ENCODE measurements at regions not wholly inside any gene's neighbourhood (a gene's known extent, or its start where the extent isn't known, plus 50 kb on each side); places are given as distances from the start of the nearest gene placed in this dataset.

GRCh38 chr4:11623726-11624037 is 195.0 kb upstream of the HS3ST1 start:
- intact Hi-C loops (cut with micrococcal nuclease), result loop anchor here (2.0 kb wide), 1 partner anchor 195 kb away; the partner anchor contains the start of gene HS3ST1
- CTCF ChIA-PET, result interaction anchor here (0.9 to 2.7 kb wide), 5 partner anchors 9 to 194 kb away, joined by 3 to 5 read pairs (median 3); no protein-coding TSS in a partner anchor
- H3K27ac ChIP-seq (ENCODE audit: low read depth, low read length), result peak overlapping the region; percentile 94
- POLR2A ChIA-PET, result interaction anchor here (0.6 to 6.3 kb wide), 6 partner anchors 8 to 153 kb away, joined by 3 to 60 read pairs (median 21); no protein-coding TSS in a partner anchor
- peaks cover 58 to 87% of the 10 kb centered on the region in 2 experiments for H3K4me1 ChIP-seq (ENCODE audit: control insufficient read depth in 1 of 2, insufficient read depth in 2 of 2, low read length in 2 of 2)
- TF ChIP-seq, protein P1, sequence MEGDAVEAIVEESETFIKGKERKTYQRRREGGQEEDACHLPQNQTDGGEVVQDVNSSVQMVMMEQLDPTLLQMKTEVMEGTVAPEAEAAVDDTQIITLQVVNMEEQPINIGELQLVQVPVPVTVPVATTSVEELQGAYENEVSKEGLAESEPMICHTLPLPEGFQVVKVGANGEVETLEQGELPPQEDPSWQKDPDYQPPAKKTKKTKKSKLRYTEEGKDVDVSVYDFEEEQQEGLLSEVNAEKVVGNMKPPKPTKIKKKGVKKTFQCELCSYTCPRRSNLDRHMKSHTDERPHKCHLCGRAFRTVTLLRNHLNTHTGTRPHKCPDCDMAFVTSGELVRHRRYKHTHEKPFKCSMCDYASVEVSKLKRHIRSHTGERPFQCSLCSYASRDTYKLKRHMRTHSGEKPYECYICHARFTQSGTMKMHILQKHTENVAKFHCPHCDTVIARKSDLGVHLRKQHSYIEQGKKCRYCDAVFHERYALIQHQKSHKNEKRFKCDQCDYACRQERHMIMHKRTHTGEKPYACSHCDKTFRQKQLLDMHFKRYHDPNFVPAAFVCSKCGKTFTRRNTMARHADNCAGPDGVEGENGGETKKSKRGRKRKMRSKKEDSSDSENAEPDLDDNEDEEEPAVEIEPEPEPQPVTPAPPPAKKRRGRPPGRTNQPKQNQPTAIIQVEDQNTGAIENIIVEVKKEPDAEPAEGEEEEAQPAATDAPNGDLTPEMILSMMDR (IDR thresholded peaks at IDR 0.05 in 2 of 3, conservative IDR thresholded peaks at IDR 0.05 in 1 of 3; ENCODE audit: borderline replicate concordance in 1 of 3, insufficient read depth in 1 of 3, low read depth in 2 of 3, low read length in 2 of 3), result peak in 2 of 3 experiments; percentile 63 to 67; a peak in 4 of 6 replicates
- TF ChIP-seq FOSL1 (IDR thresholded peaks at IDR 0.05; ENCODE audit: low read depth), result no peak
- peak; percentile 46; the same call in 1 of the 2 replicates for TF ChIP-seq POLR2AphosphoS5 (IDR thresholded peaks at IDR 0.05; ENCODE audit: low read depth, low read length)
- no TSS peak for BruUV-seq (replicated peaks)
- no peak overlapping the region for H3K4me3 ChIP-seq (replicated peaks in 1 of 2; ENCODE audit: low read depth in 1 of 2, low read length in 2 of 2)
- no peaks in the 10 kb centered on the region for H3K9me3 ChIP-seq (ENCODE audit: control insufficient read depth in 1 of 2, insufficient read depth in 1 of 2, low read depth in 1 of 2, low read length in 2 of 2)
- H3K9me2 ChIP-seq (ENCODE audit: insufficient read depth), result no peaks in the 10 kb centered on the region
- peak; percentile 49 for ATAC-seq
- H2AFZ ChIP-seq (ENCODE audit: low read depth, low read length, poor library complexity, severe bottlenecking), result no peak overlapping the region
- DNase-seq (ENCODE audit: low read depth, low spot score), result no peak
- no peaks in the 10 kb centered on the region for H3K27me3 ChIP-seq (ENCODE audit: insufficient read depth, low read length)
- RAD21 ChIA-PET (ENCODE audit: low non-redundant PET in 1 of 2, low total read pairs in 2 of 2, uncharacterized antibody in 2 of 2, unreplicated experiment in 2 of 2), result interaction anchor here in 1 of 2 experiments (2.9 kb wide), 1 partner anchor 80 kb away, joined by 9 read pairs; no protein-coding TSS in a partner anchor
- H3K4me2 ChIP-seq (ENCODE audit: low read length), result peak overlapping the region; percentile 60
- peak overlapping the region; percentile 68 for H3K9ac ChIP-seq (ENCODE audit: low read length)
- no peaks in the 10 kb centered on the region for H3K36me3 ChIP-seq (ENCODE audit: control insufficient read depth in 1 of 2, insufficient read depth in 2 of 2, low read length in 2 of 2)
- H3K79me2 ChIP-seq (ENCODE audit: insufficient read depth, low read length), result no peaks in the 10 kb centered on the region
- no peaks in the 10 kb centered on the region for H4K20me1 ChIP-seq (ENCODE audit: insufficient read depth)

- peaks cover 60 to 87% of the 10 kb centered on the region in 2 experiments for H3K4me1 ChIP-seq (ENCODE audit: control insufficient read depth in 1 of 2, insufficient read depth in 2 of 2, low read length in 2 of 2)
- CTCF ChIA-PET, result interaction anchor here (0.9 to 2.7 kb wide), 3 partner anchors 10 to 88 kb away, joined by 3 to 5 read pairs (median 5); no protein-coding TSS in a partner anchor
- H2AFZ ChIP-seq (ENCODE audit: low read depth, low read length, poor library complexity, severe bottlenecking), result no peak overlapping the region
- H3K9me2 ChIP-seq (ENCODE audit: insufficient read depth), result no peaks in the 10 kb centered on the region
- TF ChIP-seq CBX3 (IDR thresholded peaks at IDR 0.05; ENCODE audit: low read depth) (no peak), ZFX (IDR thresholded peaks at IDR 0.05) (no peak), RAD21 (IDR thresholded peaks at IDR 0.05; ENCODE audit: low read depth) (no peak), CEBPB (IDR thresholded peaks at IDR 0.05; ENCODE audit: low read depth) (no peak), SP1 (IDR thresholded peaks at IDR 0.05; ENCODE audit: low read depth) (no peak), EZH2 (IDR thresholded peaks at IDR 0.05) (no peak), EGR1 (IDR thresholded peaks at IDR 0.05; ENCODE audit: low read depth) (no peak), YY1 (IDR thresholded peaks at IDR 0.05; ENCODE audit: extremely low read depth, insufficient replicate concordance, low read depth, low read length) (no peak), POLR2A (IDR thresholded peaks at IDR 0.05; ENCODE audit: borderline replicate concordance, extremely low read depth, insufficient read depth, insufficient read length) (no peak), POLR2AphosphoS5 (IDR thresholded peaks at IDR 0.05; ENCODE audit: low read depth, low read length) (no peak), SIN3A (IDR thresholded peaks at IDR 0.05; ENCODE audit: low read depth) (no peak)
- TF ChIP-seq, protein P2, sequence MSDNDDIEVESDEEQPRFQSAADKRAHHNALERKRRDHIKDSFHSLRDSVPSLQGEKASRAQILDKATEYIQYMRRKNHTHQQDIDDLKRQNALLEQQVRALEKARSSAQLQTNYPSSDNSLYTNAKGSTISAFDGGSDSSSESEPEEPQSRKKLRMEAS (IDR thresholded peaks at IDR 0.05), result no peak
- TF ChIP-seq, protein P3, sequence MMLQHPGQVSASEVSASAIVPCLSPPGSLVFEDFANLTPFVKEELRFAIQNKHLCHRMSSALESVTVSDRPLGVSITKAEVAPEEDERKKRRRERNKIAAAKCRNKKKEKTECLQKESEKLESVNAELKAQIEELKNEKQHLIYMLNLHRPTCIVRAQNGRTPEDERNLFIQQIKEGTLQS (IDR thresholded peaks at IDR 0.05), result no peak
- intact Hi-C loops (cut with micrococcal nuclease), result no loop called here
- no peaks in the 10 kb centered on the region for H3K79me2 ChIP-seq (ENCODE audit: insufficient read depth, low read length)
- peak overlapping the region; percentile 94 for H3K27ac ChIP-seq (ENCODE audit: low read depth, low read length)
- no peaks in the 10 kb centered on the region for H3K36me3 ChIP-seq (ENCODE audit: control insufficient read depth in 1 of 2, insufficient read depth in 2 of 2, low read length in 2 of 2)
- POLR2A ChIA-PET, result interaction anchor here (0.6 to 6.3 kb wide), 6 partner anchors 7 to 153 kb away, joined by 3 to 60 read pairs (median 21); no protein-coding TSS in a partner anchor
- H3K4me2 ChIP-seq (ENCODE audit: low read length), result peak overlapping the region; percentile 60
- no peaks in the 10 kb centered on the region for H3K9me3 ChIP-seq (ENCODE audit: control insufficient read depth in 1 of 2, insufficient read depth in 1 of 2, low read depth in 1 of 2, low read length in 2 of 2)
- ATAC-seq (no peak), DNase-seq (ENCODE audit: low read depth, low spot score) (no peak)
- BruUV-seq (replicated peaks), result no TSS peak
- H3K4me3 ChIP-seq (replicated peaks in 1 of 2; ENCODE audit: low read depth in 1 of 2, low read length in 2 of 2), result no peak overlapping the region
- no peaks in the 10 kb centered on the region for H4K20me1 ChIP-seq (ENCODE audit: insufficient read depth)
- no peaks in the 10 kb centered on the region for H3K27me3 ChIP-seq (ENCODE audit: insufficient read depth, low read length)
- RAD21 ChIA-PET (ENCODE audit: low non-redundant PET in 1 of 2, low total read pairs in 2 of 2, uncharacterized antibody in 2 of 2, unreplicated experiment in 2 of 2), result interaction anchor here in 1 of 2 experiments (0.7 to 2.9 kb wide), 2 partner anchors 55 to 80 kb away, joined by 3 to 9 read pairs; no protein-coding TSS in a partner anchor
- H3K9ac ChIP-seq (ENCODE audit: low read length), result peak overlapping the region; percentile 68
Observed at GRCh38 chr4:11622961-11623725, 194.4 kb upstream of the HS3ST1 start.
